ENCODE measurements at regions not wholly inside any gene's neighbourhood (a gene's known extent, or its start where the extent isn't known, plus 50 kb on each side); places are given as distances from the start of the nearest gene placed in this dataset.

DNA sequence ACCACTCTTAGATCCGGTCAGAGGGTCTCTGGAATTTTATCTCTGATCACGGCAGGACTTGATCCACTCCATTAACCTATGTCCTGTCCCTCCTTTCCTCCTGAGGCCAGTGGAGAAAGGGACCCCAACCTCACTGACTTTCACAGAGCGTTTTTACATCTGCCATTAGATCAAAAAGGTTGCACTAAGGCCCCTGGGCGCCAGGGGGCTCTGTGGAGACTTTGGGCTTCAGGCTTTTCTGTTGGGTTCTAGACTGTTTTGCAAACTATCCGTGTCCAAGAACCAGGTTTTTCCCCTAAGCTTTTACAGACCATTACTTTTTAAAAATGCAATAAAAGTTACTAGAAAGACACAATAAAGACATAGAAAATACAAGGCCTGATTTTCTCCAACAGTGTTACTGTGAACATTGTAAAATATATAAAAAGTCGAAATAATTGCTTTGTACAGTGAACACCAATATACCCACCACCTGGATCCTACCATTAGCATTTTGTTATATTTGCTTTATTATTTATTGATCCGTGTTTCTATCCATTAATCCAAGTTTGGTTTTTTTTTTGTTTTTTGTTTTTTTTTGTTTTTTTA is 159.7 kb downstream of the POLR2M start:
- Mint-ChIP-seq H3K27me3 (ENCODE audit: insufficient read depth, unreplicated experiment) (peaks cover 15% of the 10 kb centered on the region), H3K27ac (ENCODE audit: unreplicated experiment) (no peak overlapping the region), H3K4me1 (ENCODE audit: low read depth, unreplicated experiment) (no peaks in the 10 kb centered on the region), H3K9me3 (ENCODE audit: unreplicated experiment) (no peaks in the 10 kb centered on the region), H3K4me3 (ENCODE audit: unreplicated experiment) (no peak overlapping the region), H3K36me3 (ENCODE audit: insufficient read depth, unreplicated experiment) (no peaks in the 10 kb centered on the region)
- BruUV-seq (replicated peaks) = no TSS peak
- no peaks in the 10 kb centered on the region for H3K27me3 ChIP-seq (replicated peaks; ENCODE audit: control insufficient read depth, insufficient read depth, low read length)
- no peak overlapping the region for H3K4me3 ChIP-seq (ENCODE audit: low read depth, low read length)
- TF ChIP-seq, protein P1, sequence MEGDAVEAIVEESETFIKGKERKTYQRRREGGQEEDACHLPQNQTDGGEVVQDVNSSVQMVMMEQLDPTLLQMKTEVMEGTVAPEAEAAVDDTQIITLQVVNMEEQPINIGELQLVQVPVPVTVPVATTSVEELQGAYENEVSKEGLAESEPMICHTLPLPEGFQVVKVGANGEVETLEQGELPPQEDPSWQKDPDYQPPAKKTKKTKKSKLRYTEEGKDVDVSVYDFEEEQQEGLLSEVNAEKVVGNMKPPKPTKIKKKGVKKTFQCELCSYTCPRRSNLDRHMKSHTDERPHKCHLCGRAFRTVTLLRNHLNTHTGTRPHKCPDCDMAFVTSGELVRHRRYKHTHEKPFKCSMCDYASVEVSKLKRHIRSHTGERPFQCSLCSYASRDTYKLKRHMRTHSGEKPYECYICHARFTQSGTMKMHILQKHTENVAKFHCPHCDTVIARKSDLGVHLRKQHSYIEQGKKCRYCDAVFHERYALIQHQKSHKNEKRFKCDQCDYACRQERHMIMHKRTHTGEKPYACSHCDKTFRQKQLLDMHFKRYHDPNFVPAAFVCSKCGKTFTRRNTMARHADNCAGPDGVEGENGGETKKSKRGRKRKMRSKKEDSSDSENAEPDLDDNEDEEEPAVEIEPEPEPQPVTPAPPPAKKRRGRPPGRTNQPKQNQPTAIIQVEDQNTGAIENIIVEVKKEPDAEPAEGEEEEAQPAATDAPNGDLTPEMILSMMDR (IDR thresholded peaks at IDR 0.05; ENCODE audit: insufficient read depth in 1 of 2, low read depth in 1 of 2, low read length in 1 of 2, severe bottlenecking in 1 of 2, unreplicated experiment in 1 of 2) = peak; percentile 62 to 86
- ChIA-PET CTCF (interaction anchor here (0.5 to 2.8 kb wide), 3 partner anchors 115 to 205 kb away, joined by 3 to 11 read pairs (median 4); no protein-coding TSS in a partner anchor), POLR2A (no interaction called here)
- no peaks in the 10 kb centered on the region for H3K9me3 ChIP-seq
- no peaks in the 10 kb centered on the region for H3K36me3 ChIP-seq (ENCODE audit: control insufficient read depth, insufficient read depth, low read length)
- intact Hi-C loops (cut with micrococcal nuclease; ENCODE audit: unreplicated experiment) = loop anchor here (1.0 kb wide), 2 partner anchors 200 to 316 kb away; no protein-coding TSS in a partner anchor
- no peaks in the 10 kb centered on the region for H3K4me1 ChIP-seq
- peak; percentile 47 to 70 for DNase-seq

DNA sequence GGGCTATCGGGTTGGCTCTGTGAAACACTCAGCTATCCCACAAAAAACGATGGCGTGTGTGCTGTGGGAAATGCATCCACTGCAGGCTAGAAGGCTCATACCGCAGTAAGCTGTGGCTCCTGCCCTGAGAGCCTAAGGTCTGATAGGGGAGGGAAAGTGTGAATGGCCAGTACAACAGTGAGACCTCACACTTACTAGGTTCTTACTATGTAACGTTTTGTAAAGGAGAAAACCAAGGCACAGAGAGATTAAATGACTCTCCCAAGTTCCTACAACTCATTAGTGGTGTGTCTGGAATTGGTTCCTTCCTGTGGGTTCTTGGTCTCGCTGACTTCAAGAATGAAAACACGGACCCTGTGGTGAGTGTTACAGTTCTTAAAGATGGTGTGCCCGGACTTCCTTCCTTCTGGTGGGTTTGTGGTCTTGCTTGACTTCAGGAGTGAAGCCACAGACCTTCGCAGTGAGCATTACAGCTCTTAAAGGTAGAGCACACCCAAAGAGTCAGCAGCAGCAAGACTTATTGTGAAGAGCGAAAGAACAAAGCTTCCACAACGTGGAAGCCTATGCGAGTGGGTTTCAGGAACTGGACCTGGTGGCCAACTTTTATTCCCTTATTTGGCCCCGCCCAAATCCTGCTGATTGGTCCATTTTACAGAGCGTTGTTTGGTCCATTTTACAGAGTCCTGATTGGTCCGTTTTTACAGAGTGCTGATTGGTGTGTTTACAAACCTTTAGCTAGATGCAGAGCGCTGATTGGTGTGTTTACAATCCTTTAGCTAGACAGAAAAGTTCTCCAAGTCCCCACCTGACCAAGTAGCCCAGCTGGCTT is 161.7 kb downstream of the POLR2M start:
- TF ChIP-seq, protein P1 (IDR thresholded peaks at IDR 0.05; ENCODE audit: insufficient read depth in 1 of 2, low read depth in 1 of 2, low read length in 1 of 2, severe bottlenecking in 1 of 2, unreplicated experiment in 1 of 2) = no peak
- H3K27me3 Mint-ChIP-seq (ENCODE audit: insufficient read depth, unreplicated experiment) = peaks cover 15% of the 10 kb centered on the region
- H3K9me3 Mint-ChIP-seq (ENCODE audit: unreplicated experiment) = no peaks in the 10 kb centered on the region
- no peak overlapping the region for H3K4me3 Mint-ChIP-seq (ENCODE audit: unreplicated experiment)
- Histone ChIP-seq H3K9me3 (no peaks in the 10 kb centered on the region), H3K27me3 (replicated peaks; ENCODE audit: control insufficient read depth, insufficient read depth, low read length) (no peaks in the 10 kb centered on the region), H3K4me1 (no peaks in the 10 kb centered on the region), H3K4me3 (ENCODE audit: low read depth, low read length) (no peak overlapping the region), H3K36me3 (ENCODE audit: control insufficient read depth, insufficient read depth, low read length) (no peaks in the 10 kb centered on the region)
- intact Hi-C loops (cut with micrococcal nuclease; ENCODE audit: unreplicated experiment) = no loop called here
- DNase-seq = no peak
- H3K36me3 Mint-ChIP-seq (ENCODE audit: insufficient read depth, unreplicated experiment) = no peaks in the 10 kb centered on the region
- POLR2A ChIA-PET = no interaction called here
- BruUV-seq (replicated peaks) = no TSS peak
- no peaks in the 10 kb centered on the region for H3K4me1 Mint-ChIP-seq (ENCODE audit: low read depth, unreplicated experiment)
- CTCF ChIA-PET = interaction anchor here (0.9 kb wide), 1 partner anchor 117 kb away, joined by 7 read pairs; no protein-coding TSS in a partner anchor
- no peak overlapping the region for H3K27ac Mint-ChIP-seq (ENCODE audit: unreplicated experiment)

DNA sequence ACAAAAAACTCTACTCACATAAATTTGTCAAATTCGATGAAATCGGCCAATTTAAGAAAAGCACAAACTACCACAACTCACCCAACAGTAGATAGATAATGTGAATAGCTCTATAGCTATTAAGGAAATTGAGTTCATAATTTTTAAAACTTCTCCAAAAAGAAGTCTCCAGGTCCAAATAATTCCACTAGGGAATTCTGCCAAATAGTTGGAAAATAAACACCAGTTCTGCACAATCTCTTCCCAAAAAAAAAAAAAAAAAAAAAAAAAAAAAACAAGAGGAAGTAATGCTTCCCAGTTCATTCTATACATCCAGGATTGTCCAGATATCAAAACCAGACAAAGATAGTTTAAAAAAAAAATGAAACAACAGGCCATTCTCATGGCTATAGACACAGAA is 164.2 kb downstream of the POLR2M start:
- no peak overlapping the region for H3K4me3 Mint-ChIP-seq (ENCODE audit: unreplicated experiment)
- TF ChIP-seq, protein P1 (IDR thresholded peaks at IDR 0.05; ENCODE audit: insufficient read depth in 1 of 2, low read depth in 1 of 2, low read length in 1 of 2, severe bottlenecking in 1 of 2, unreplicated experiment in 1 of 2) = no peak
- no peaks in the 10 kb centered on the region for H3K36me3 ChIP-seq (ENCODE audit: control insufficient read depth, insufficient read depth, low read length)
- no TSS peak for BruUV-seq (replicated peaks)
- H3K4me1 Mint-ChIP-seq (ENCODE audit: low read depth, unreplicated experiment) = no peaks in the 10 kb centered on the region
- no peaks in the 10 kb centered on the region for H3K36me3 Mint-ChIP-seq (ENCODE audit: insufficient read depth, unreplicated experiment)
- H3K9me3 ChIP-seq = 0 out of 2 replicates have a peak, but pooled peaks cover 4% of the 10 kb centered on the region
- intact Hi-C loops (cut with micrococcal nuclease; ENCODE audit: unreplicated experiment) = no loop called here
- no peaks in the 10 kb centered on the region for H3K4me1 ChIP-seq
- peaks cover 8% of the 10 kb centered on the region for H3K9me3 Mint-ChIP-seq (ENCODE audit: unreplicated experiment)
- ChIA-PET CTCF (no interaction called here), POLR2A (no interaction called here)
- H3K27me3 Mint-ChIP-seq (ENCODE audit: insufficient read depth, unreplicated experiment) = peaks cover 18% of the 10 kb centered on the region
- no peak overlapping the region for H3K27ac Mint-ChIP-seq (ENCODE audit: unreplicated experiment)
- no peak for DNase-seq
- no peaks in the 10 kb centered on the region for H3K27me3 ChIP-seq (replicated peaks; ENCODE audit: control insufficient read depth, insufficient read depth, low read length)
- H3K4me3 ChIP-seq (ENCODE audit: low read depth, low read length) = no peak overlapping the region

Measured in Caco-2 (cell line).